Mucosa of gallbladder (tissue), 1 donor: ENCODE measurements at regions not wholly inside any gene's neighbourhood (a gene's known extent, or its start where the extent isn't known, plus 50 kb on each side); places are given as distances from the start of the nearest gene placed in this dataset.
A peak's percentile ranks its signal among the peaks of the same experiment; 100 is the strongest.

ENCODE experiments used
- DNase-seq: peaks from one replicate; pipeline ENCODE4 v3.0.0-alpha.2; 2020; ENCODE audit warnings: low spot score
- donor health status: DM: no; HTN: no; CAD: no.

GRCh38 chr5:38207343-38207742, 51.0 kb upstream of the EGFLAM start:
- DNase-seq, result no peak

GRCh38 chr5:38202741-38203140, 55.6 kb upstream of the EGFLAM start:
- no peak for DNase-seq

GRCh38 chr5:38200872-38201557, 57.3 kb upstream of the EGFLAM start:
- DNase-seq, result no peak

- DNase-seq, result no peak
These were observed 61.2 kb upstream of the EGFLAM start for GRCh38 chr5:38197118-38197517.

- peak; percentile 67 for DNase-seq
These were observed 65.3 kb upstream of the EGFLAM start for GRCh38 chr5:38193015-38193581.

GRCh38 chr5:38191693-38192092, 66.7 kb upstream of the EGFLAM start:
- DNase-seq, result no peak

GRCh38 chr5:38190111-38190510, 68.2 kb upstream of the EGFLAM start:
- DNase-seq, result no peak

GRCh38 chr5:38189081-38189504, 69.3 kb upstream of the EGFLAM start:
- DNase-seq, result no peak

GRCh38 chr5:38188591-38188990, 69.8 kb upstream of the EGFLAM start:
- no peak for DNase-seq

GRCh38 chr5:38187532-38187931, 70.8 kb upstream of the EGFLAM start:
- no peak for DNase-seq

- no peak for DNase-seq
These were observed 73.7 kb upstream of the EGFLAM start for GRCh38 chr5:38184627-38185026.

- no peak for DNase-seq
These were observed 75.4 kb upstream of the EGFLAM start for GRCh38 chr5:38182991-38183390.

- no peak for DNase-seq
These were observed 90.3 kb upstream of the EGFLAM start for GRCh38 chr5:38168029-38168428.

GRCh38 chr5:38167562-38167996, 90.8 kb upstream of the EGFLAM start:
- no peak for DNase-seq

- no peak for DNase-seq
These were observed 91.5 kb upstream of the EGFLAM start for GRCh38 chr5:38166832-38167231.

GRCh38 chr5:38165435-38165834, 92.9 kb upstream of the EGFLAM start:
- no peak for DNase-seq

- DNase-seq, result no peak
These were observed 93.5 kb upstream of the EGFLAM start for GRCh38 chr5:38164776-38165399.

- DNase-seq, result no peak
These were observed 94.6 kb upstream of the EGFLAM start for GRCh38 chr5:38163636-38164237.

- no peak for DNase-seq
These were observed 95.7 kb upstream of the EGFLAM start for GRCh38 chr5:38162625-38163024.

- DNase-seq, result no peak
These were observed 101.3 kb upstream of the EGFLAM start for GRCh38 chr5:38157024-38157423.

- DNase-seq, result no peak
These were observed 103.6 kb upstream of the EGFLAM start for GRCh38 chr5:38154615-38155204.

GRCh38 chr5:38151878-38152277, 106.5 kb upstream of the EGFLAM start:
- no peak for DNase-seq

GRCh38 chr5:38149815-38150195, 108.6 kb upstream of the EGFLAM start:
- DNase-seq, result no peak
